IPS-15b (cell line): ENCODE measurements at regions not wholly inside any gene's neighbourhood (a gene's known extent, or its start where the extent isn't known, plus 50 kb on each side); places are given as distances from the start of the nearest gene placed in this dataset.

ENCODE experiments used
- H3K27me3 ChIP-seq: one replicate; pipeline ENCODE4 v1.6.1; 2013; ENCODE audit warnings: low read length; ENCODE audit not compliant: control insufficient read depth, insufficient read depth
- H3K36me3 ChIP-seq: one replicate; pipeline ENCODE4 v1.6.1; 2013; ENCODE audit warnings: low read length; ENCODE audit not compliant: control insufficient read depth, insufficient read depth
- H3K4me1 ChIP-seq: one replicate; pipeline ENCODE4 v1.6.1; 2013; ENCODE audit warnings: mild to moderate bottlenecking, low read length; ENCODE audit not compliant: control insufficient read depth, insufficient read depth
- H3K4me3 ChIP-seq: one replicate; pipeline ENCODE4 v1.5.1; 2013; ENCODE audit warnings: low read depth, low read length
- H3K9ac ChIP-seq: one replicate; pipeline ENCODE4 v1.6.1; 2013; ENCODE audit warnings: low read depth, mild to moderate bottlenecking, low read length
- H3K9me3 ChIP-seq: one replicate; pipeline ENCODE4 v1.6.1; 2013; ENCODE audit warnings: mild to moderate bottlenecking, low read length; ENCODE audit not compliant: control insufficient read depth, insufficient read depth

GRCh38 chr10:10886861-10887531 is 130.7 kb upstream of the CELF2 start:
- H3K9ac ChIP-seq, result no peak overlapping the region
- H3K36me3 ChIP-seq, result no peaks in the 10 kb centered on the region
- no peaks in the 10 kb centered on the region for H3K27me3 ChIP-seq
- no peaks in the 10 kb centered on the region for H3K9me3 ChIP-seq
- no peaks in the 10 kb centered on the region for H3K4me1 ChIP-seq
- H3K4me3 ChIP-seq, result no peak overlapping the region

GRCh38 chr10:10891124-10892082 is 126.3 kb upstream of the CELF2 start:
- no peak overlapping the region for H3K9ac ChIP-seq
- H3K27me3 ChIP-seq, result no peaks in the 10 kb centered on the region
- H3K4me1 ChIP-seq, result no peaks in the 10 kb centered on the region
- no peaks in the 10 kb centered on the region for H3K36me3 ChIP-seq
- H3K9me3 ChIP-seq, result no peaks in the 10 kb centered on the region
- no peak overlapping the region for H3K4me3 ChIP-seq

GRCh38 chr10:10892290-10892875 is 125.3 kb upstream of the CELF2 start:
- no peaks in the 10 kb centered on the region for H3K36me3 ChIP-seq
- H3K27me3 ChIP-seq, result no peaks in the 10 kb centered on the region
- no peaks in the 10 kb centered on the region for H3K4me1 ChIP-seq
- no peaks in the 10 kb centered on the region for H3K9me3 ChIP-seq
- H3K9ac ChIP-seq, result no peak overlapping the region
- no peak overlapping the region for H3K4me3 ChIP-seq

- Histone ChIP-seq H3K9me3 (no peaks in the 10 kb centered on the region), H3K27me3 (no peaks in the 10 kb centered on the region), H3K36me3 (no peaks in the 10 kb centered on the region), H3K4me1 (no peaks in the 10 kb centered on the region), H3K4me3 (no peak overlapping the region), H3K9ac (no peak overlapping the region)
Observed at GRCh38 chr10:10897400-10897799, 120.3 kb upstream of the CELF2 start.

- H3K4me1 ChIP-seq, result no peaks in the 10 kb centered on the region
- no peaks in the 10 kb centered on the region for H3K36me3 ChIP-seq
- H3K9ac ChIP-seq, result no peak overlapping the region
- H3K4me3 ChIP-seq, result no peak overlapping the region
- no peaks in the 10 kb centered on the region for H3K9me3 ChIP-seq
- no peaks in the 10 kb centered on the region for H3K27me3 ChIP-seq
Observed at GRCh38 chr10:10901906-10902305, 115.8 kb upstream of the CELF2 start.

GRCh38 chr10:10902951-10903350 is 114.7 kb upstream of the CELF2 start:
- Histone ChIP-seq H3K4me3 (no peak overlapping the region), H3K36me3 (no peaks in the 10 kb centered on the region), H3K9ac (no peak overlapping the region), H3K9me3 (no peaks in the 10 kb centered on the region), H3K27me3 (no peaks in the 10 kb centered on the region), H3K4me1 (no peaks in the 10 kb centered on the region)

- Histone ChIP-seq H3K36me3 (no peaks in the 10 kb centered on the region), H3K4me1 (no peaks in the 10 kb centered on the region), H3K4me3 (no peak overlapping the region), H3K9ac (no peak overlapping the region), H3K9me3 (no peaks in the 10 kb centered on the region), H3K27me3 (no peaks in the 10 kb centered on the region)
Observed at GRCh38 chr10:10903620-10904019, 114.1 kb upstream of the CELF2 start.

GRCh38 chr10:10910634-10911033 is 107.0 kb upstream of the CELF2 start:
- H3K36me3 ChIP-seq, result no peaks in the 10 kb centered on the region
- no peak overlapping the region for H3K4me3 ChIP-seq
- H3K9ac ChIP-seq, result no peak overlapping the region
- no peaks in the 10 kb centered on the region for H3K27me3 ChIP-seq
- no peaks in the 10 kb centered on the region for H3K9me3 ChIP-seq
- H3K4me1 ChIP-seq, result peaks cover 4% of the 10 kb centered on the region

- Histone ChIP-seq H3K36me3 (no peaks in the 10 kb centered on the region), H3K4me1 (peaks cover 4% of the 10 kb centered on the region), H3K27me3 (no peaks in the 10 kb centered on the region), H3K4me3 (no peak overlapping the region), H3K9ac (no peak overlapping the region), H3K9me3 (no peaks in the 10 kb centered on the region)
Observed at GRCh38 chr10:10911035-10911434, 106.6 kb upstream of the CELF2 start.

- peaks cover 4% of the 10 kb centered on the region for H3K4me1 ChIP-seq
- no peak overlapping the region for H3K4me3 ChIP-seq
- H3K9ac ChIP-seq, result no peak overlapping the region
- H3K36me3 ChIP-seq, result no peaks in the 10 kb centered on the region
- no peaks in the 10 kb centered on the region for H3K27me3 ChIP-seq
- H3K9me3 ChIP-seq, result no peaks in the 10 kb centered on the region
Observed at GRCh38 chr10:10911471-10911921, 106.2 kb upstream of the CELF2 start.

GRCh38 chr10:10914144-10914543 is 103.5 kb upstream of the CELF2 start:
- Histone ChIP-seq H3K27me3 (no peaks in the 10 kb centered on the region), H3K9me3 (no peaks in the 10 kb centered on the region), H3K4me1 (peaks cover 4% of the 10 kb centered on the region), H3K9ac (no peak overlapping the region), H3K4me3 (no peak overlapping the region), H3K36me3 (no peaks in the 10 kb centered on the region)
